ENCODE measurements at regions not wholly inside any gene's neighbourhood (a gene's known extent, or its start where the extent isn't known, plus 50 kb on each side); places are given as distances from the start of the nearest gene placed in this dataset.

DNA sequence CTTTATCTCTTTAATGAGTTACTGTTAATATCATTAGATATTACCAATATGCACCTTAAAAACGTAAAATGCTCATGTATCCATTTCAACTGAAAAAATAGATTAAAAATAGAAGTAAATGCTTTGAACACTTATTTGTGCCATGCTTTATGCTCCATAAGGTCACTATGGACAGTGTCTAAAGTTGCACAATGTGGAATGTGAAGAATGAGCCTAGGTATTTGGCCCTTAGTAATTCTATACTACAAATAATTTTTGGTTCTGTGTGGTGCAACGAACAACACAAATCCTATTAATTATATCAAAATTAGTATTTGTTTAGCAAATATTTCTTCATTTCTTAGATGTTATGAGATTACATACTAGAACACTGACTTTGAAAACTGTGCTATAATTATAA is 469.9 kb upstream of the TUSC1 start:
- Histone ChIP-seq H4K20me1 (ENCODE audit: insufficient read depth) (no peaks in the 10 kb centered on the region), H3K79me2 (ENCODE audit: insufficient read depth, low read depth) (no peaks in the 10 kb centered on the region), H3K4me1 (ENCODE audit: low read depth, poor library complexity, severe bottlenecking) (no peaks in the 10 kb centered on the region), H3K27ac (no peak overlapping the region), H3K36me3 (ENCODE audit: insufficient read depth) (no peaks in the 10 kb centered on the region), H2AFZ (ENCODE audit: low read depth) (no peak overlapping the region), H3K27me3 (ENCODE audit: insufficient read depth, low read depth) (no peaks in the 10 kb centered on the region), H3K4me2 (no peak overlapping the region), H3K9ac (no peak overlapping the region), H3K4me3 (IDR thresholded peaks at IDR 0.05; ENCODE audit: insufficient read depth, low read depth, low read length) (no peak overlapping the region)
- TF ChIP-seq, protein P1, sequence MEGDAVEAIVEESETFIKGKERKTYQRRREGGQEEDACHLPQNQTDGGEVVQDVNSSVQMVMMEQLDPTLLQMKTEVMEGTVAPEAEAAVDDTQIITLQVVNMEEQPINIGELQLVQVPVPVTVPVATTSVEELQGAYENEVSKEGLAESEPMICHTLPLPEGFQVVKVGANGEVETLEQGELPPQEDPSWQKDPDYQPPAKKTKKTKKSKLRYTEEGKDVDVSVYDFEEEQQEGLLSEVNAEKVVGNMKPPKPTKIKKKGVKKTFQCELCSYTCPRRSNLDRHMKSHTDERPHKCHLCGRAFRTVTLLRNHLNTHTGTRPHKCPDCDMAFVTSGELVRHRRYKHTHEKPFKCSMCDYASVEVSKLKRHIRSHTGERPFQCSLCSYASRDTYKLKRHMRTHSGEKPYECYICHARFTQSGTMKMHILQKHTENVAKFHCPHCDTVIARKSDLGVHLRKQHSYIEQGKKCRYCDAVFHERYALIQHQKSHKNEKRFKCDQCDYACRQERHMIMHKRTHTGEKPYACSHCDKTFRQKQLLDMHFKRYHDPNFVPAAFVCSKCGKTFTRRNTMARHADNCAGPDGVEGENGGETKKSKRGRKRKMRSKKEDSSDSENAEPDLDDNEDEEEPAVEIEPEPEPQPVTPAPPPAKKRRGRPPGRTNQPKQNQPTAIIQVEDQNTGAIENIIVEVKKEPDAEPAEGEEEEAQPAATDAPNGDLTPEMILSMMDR (conservative IDR thresholded peaks at IDR 0.05; ENCODE audit: low read depth, low read length) = no peak

DNA sequence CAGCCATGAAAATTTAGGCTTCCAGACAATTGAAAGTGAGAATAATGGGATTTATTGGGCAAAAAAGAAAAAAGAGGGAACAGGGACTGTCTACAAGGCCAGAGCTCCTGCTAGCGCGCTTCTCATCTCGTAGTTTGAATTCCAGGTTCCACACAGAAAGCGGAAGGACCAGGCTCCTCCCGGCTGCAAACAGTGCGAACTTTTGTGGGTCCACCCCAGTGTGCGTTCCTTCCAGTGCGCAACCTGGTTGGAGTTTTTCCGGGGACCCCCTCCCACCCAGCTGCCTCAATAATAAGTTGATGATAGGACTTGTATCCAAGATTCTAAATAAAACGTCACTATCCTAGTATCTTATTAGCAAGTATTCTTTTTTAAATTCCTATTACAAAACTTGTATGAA is 467.7 kb upstream of the TUSC1 start:
- TF ChIP-seq, protein P1 (conservative IDR thresholded peaks at IDR 0.05; ENCODE audit: low read depth, low read length) = no peak
- no peak overlapping the region for H3K4me3 ChIP-seq (IDR thresholded peaks at IDR 0.05; ENCODE audit: insufficient read depth, low read depth, low read length)
- no peak overlapping the region for H3K9ac ChIP-seq
- H4K20me1 ChIP-seq (ENCODE audit: insufficient read depth) = no peaks in the 10 kb centered on the region
- no peaks in the 10 kb centered on the region for H3K4me1 ChIP-seq (ENCODE audit: low read depth, poor library complexity, severe bottlenecking)
- H3K27ac ChIP-seq = no peak overlapping the region
- no peaks in the 10 kb centered on the region for H3K79me2 ChIP-seq (ENCODE audit: insufficient read depth, low read depth)
- H3K27me3 ChIP-seq (ENCODE audit: insufficient read depth, low read depth) = no peaks in the 10 kb centered on the region
- no peak overlapping the region for H3K4me2 ChIP-seq
- H2AFZ ChIP-seq (ENCODE audit: low read depth) = no peak overlapping the region
- H3K36me3 ChIP-seq (ENCODE audit: insufficient read depth) = no peaks in the 10 kb centered on the region

DNA sequence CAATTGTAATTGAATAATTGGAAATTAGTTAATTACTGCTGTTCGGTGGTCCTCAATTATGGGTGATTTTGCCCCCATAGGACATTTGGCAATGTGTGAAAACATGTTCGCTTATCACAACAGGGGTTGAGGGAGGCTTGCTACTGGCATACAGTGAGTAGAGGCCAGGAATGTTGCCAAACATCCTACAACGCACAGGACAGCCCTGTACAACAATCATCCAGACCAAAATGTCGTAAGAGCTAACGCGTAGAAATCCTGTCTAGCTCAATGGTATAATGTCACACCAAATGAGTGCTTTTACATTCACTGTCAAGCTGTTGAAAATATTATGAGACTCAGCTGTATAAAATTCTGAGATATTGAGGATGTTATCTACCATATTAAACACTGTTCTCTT is 464.4 kb upstream of the TUSC1 start:
- no peaks in the 10 kb centered on the region for H3K79me2 ChIP-seq (ENCODE audit: insufficient read depth, low read depth)

DNA sequence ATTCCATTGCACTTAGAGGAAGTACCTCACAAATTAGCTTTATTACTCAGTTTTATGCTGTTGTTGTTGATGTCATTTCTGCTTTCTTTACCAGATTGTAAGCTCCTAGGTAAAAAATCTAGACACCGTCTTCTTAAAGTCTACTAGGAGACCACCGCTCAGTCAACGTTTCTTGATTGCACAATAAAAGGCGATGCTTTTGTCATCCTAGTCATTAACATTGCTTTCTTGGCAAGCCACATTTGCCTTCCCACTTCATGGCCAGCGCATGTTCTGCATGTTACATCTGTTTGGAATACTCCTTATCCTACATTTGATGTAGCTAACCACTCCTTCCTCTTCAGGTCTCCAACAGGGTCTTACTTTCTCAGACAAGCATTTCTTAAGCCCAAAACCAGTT is 464.0 kb upstream of the TUSC1 start:
- H3K4me2 ChIP-seq = no peak overlapping the region
- H3K4me3 ChIP-seq (IDR thresholded peaks at IDR 0.05; ENCODE audit: insufficient read depth, low read depth, low read length) = no peak overlapping the region
- no peaks in the 10 kb centered on the region for H3K27me3 ChIP-seq (ENCODE audit: insufficient read depth, low read depth)
- H3K9ac ChIP-seq = no peak overlapping the region
- no peak overlapping the region for H2AFZ ChIP-seq (ENCODE audit: low read depth)
- H3K4me1 ChIP-seq (ENCODE audit: low read depth, poor library complexity, severe bottlenecking) = no peaks in the 10 kb centered on the region
- no peaks in the 10 kb centered on the region for H4K20me1 ChIP-seq (ENCODE audit: insufficient read depth)
- TF ChIP-seq, protein P1 (conservative IDR thresholded peaks at IDR 0.05; ENCODE audit: low read depth, low read length) = no peak
- H3K36me3 ChIP-seq (ENCODE audit: insufficient read depth) = no peaks in the 10 kb centered on the region
- H3K79me2 ChIP-seq (ENCODE audit: insufficient read depth, low read depth) = no peaks in the 10 kb centered on the region
- H3K27ac ChIP-seq = no peak overlapping the region

More for the DNA sequence above, 464.4 kb upstream of the TUSC1 start:
- Histone ChIP-seq H3K4me3 (IDR thresholded peaks at IDR 0.05; ENCODE audit: insufficient read depth, low read depth, low read length) (no peak overlapping the region), H3K36me3 (ENCODE audit: insufficient read depth) (no peaks in the 10 kb centered on the region), H4K20me1 (ENCODE audit: insufficient read depth) (no peaks in the 10 kb centered on the region), H3K4me2 (no peak overlapping the region), H3K4me1 (ENCODE audit: low read depth, poor library complexity, severe bottlenecking) (no peaks in the 10 kb centered on the region), H3K9ac (no peak overlapping the region), H3K27me3 (ENCODE audit: insufficient read depth, low read depth) (no peaks in the 10 kb centered on the region), H2AFZ (ENCODE audit: low read depth) (no peak overlapping the region), H3K27ac (no peak overlapping the region)
- TF ChIP-seq, protein P1 (conservative IDR thresholded peaks at IDR 0.05; ENCODE audit: low read depth, low read length) = no peak

Data from KMS-11 (cell line).